ENCODE measurements at regions not wholly inside any gene's neighbourhood (a gene's known extent, or its start where the extent isn't known, plus 50 kb on each side); places are given as distances from the start of the nearest gene placed in this dataset.

- H3K4me3 ChIP-seq (ENCODE audit: low read depth, low read length), result no peak overlapping the region
- no peaks in the 10 kb centered on the region for H3K9me3 ChIP-seq (ENCODE audit: control insufficient read depth, insufficient read depth, low read length)
- DNase-seq (ENCODE audit: low read depth, low spot score), result no peak
- H3K27me3 ChIP-seq (ENCODE audit: control insufficient read depth, insufficient read depth, low read length), result no peaks in the 10 kb centered on the region
- POLR2A ChIA-PET, result no interaction called here
- CTCF ChIA-PET, result interaction anchor here (0.6 to 4.2 kb wide), 3 partner anchors 294 to 752 kb away, joined by 3 to 38 read pairs (median 8); no protein-coding TSS in a partner anchor
- no peak overlapping the region for H3K27ac ChIP-seq (ENCODE audit: low read depth, low read length)
- TF ChIP-seq CTCF (IDR thresholded peaks at IDR 0.05; ENCODE audit: low read depth, low read length), result no peak
Observed at GRCh38 chr12:85572956-85573355, 263.3 kb downstream of the RASSF9 start.

- CTCF ChIA-PET, result interaction anchor here (1.1 to 4.3 kb wide), 9 partner anchors 10 to 298 kb away, joined by 3 to 116 read pairs (median 23); no protein-coding TSS in a partner anchor
Observed at GRCh38 chr12:85573635-85574214, 262.5 kb downstream of the RASSF9 start.

GRCh38 chr12:85574291-85574690 lies 261.9 kb downstream of the RASSF9 start:
- H3K9me3 ChIP-seq (ENCODE audit: control insufficient read depth, insufficient read depth, low read length), result no peaks in the 10 kb centered on the region
- H3K27ac ChIP-seq (ENCODE audit: low read depth, low read length), result no peak overlapping the region
- no peak for TF ChIP-seq CTCF (IDR thresholded peaks at IDR 0.05; ENCODE audit: low read depth, low read length)
- POLR2A ChIA-PET, result no interaction called here
- no peaks in the 10 kb centered on the region for H3K27me3 ChIP-seq (ENCODE audit: control insufficient read depth, insufficient read depth, low read length)
- no peak for DNase-seq (ENCODE audit: low read depth, low spot score)
- CTCF ChIA-PET, result interaction anchor here (0.7 to 4.3 kb wide), 12 partner anchors 10 to 347 kb away, joined by 3 to 116 read pairs (median 4); no protein-coding TSS in a partner anchor
- no peak overlapping the region for H3K4me3 ChIP-seq (ENCODE audit: low read depth, low read length)

More at GRCh38 chr12:85573635-85574214, 262.5 kb downstream of the RASSF9 start:
- POLR2A ChIA-PET, result no interaction called here
- H3K27me3 ChIP-seq (ENCODE audit: control insufficient read depth, insufficient read depth, low read length), result no peaks in the 10 kb centered on the region
- TF ChIP-seq CTCF (IDR thresholded peaks at IDR 0.05; ENCODE audit: low read depth, low read length), result no peak
- H3K27ac ChIP-seq (ENCODE audit: low read depth, low read length), result no peak overlapping the region
- H3K4me3 ChIP-seq (ENCODE audit: low read depth, low read length), result no peak overlapping the region
- H3K9me3 ChIP-seq (ENCODE audit: control insufficient read depth, insufficient read depth, low read length), result no peaks in the 10 kb centered on the region
- DNase-seq (ENCODE audit: low read depth, low spot score), result no peak

- Histone ChIP-seq H3K27me3 (ENCODE audit: control insufficient read depth, insufficient read depth, low read length) (no peaks in the 10 kb centered on the region), H3K9me3 (ENCODE audit: control insufficient read depth, insufficient read depth, low read length) (no peaks in the 10 kb centered on the region), H3K27ac (ENCODE audit: low read depth, low read length) (no peak overlapping the region), H3K4me3 (ENCODE audit: low read depth, low read length) (no peak overlapping the region)
- DNase-seq (ENCODE audit: low read depth, low spot score), result peak; percentile 30
- ChIA-PET POLR2A (interaction anchor here (1.5 kb wide), 1 partner anchor 68 kb away, joined by 3 read pairs; no protein-coding TSS in a partner anchor), CTCF (interaction anchor here (0.6 to 4.3 kb wide), 41 partner anchors 8 to 1937 kb away, joined by 3 to 116 read pairs (median 4); no protein-coding TSS in a partner anchor)
- peak; percentile 83 for TF ChIP-seq CTCF (IDR thresholded peaks at IDR 0.05; ENCODE audit: low read depth, low read length)
Observed at GRCh38 chr12:85575120-85576096, 260.8 kb downstream of the RASSF9 start.

Measured in AG04450 (cell line).